ENCODE measurements at regions not wholly inside any gene's neighbourhood (a gene's known extent, or its start where the extent isn't known, plus 50 kb on each side); places are given as distances from the start of the nearest gene placed in this dataset.

DNA sequence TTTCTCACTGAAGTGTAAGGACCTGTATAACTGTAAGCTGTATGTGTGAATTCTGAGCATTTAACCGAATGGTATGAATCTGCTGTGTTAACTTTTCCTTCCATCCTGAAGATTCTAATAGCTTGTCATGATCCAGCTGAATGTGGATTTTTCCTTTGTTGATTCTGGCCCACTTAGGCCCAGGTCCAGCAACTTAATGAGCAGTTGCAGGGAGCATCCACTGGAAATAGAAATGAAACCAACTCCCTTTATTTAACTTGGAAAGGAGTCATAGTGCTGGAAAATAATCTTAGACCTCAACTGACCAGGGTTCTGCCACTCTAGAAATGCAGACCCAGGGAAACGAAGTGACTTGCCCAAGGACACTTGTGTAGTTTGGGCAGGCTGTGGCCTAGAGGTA, 142.3 kb upstream of the MTNR1B start:
- TF ChIP-seq POLR2A (IDR thresholded peaks at IDR 0.05; ENCODE audit: low read length) (no peak), GATA1 (IDR thresholded peaks at IDR 0.05; ENCODE audit: low read depth, low read length) (no peak)
